GM12891 (cell line): ENCODE measurements at regions not wholly inside any gene's neighbourhood (a gene's known extent, or its start where the extent isn't known, plus 50 kb on each side); places are given as distances from the start of the nearest gene placed in this dataset.

ENCODE experiments used
- DNase-seq: peaks from one replicate; pipeline ENCODE4 v3.0.0; 2011; ENCODE audit warnings: low spot score; ENCODE audit not compliant: insufficient read length
- FAIRE-seq: peaks from 2 replicates; lab custom pipeline; 2011; peaks lifted over from hg19 to GRCh38; lab: Jason Lieb, UNC
- PAX5 ChIP-seq: IDR thresholded peaks from 2 replicates; pipeline ENCODE4 v1.6.1; 2011; ENCODE audit warnings: low read length, moderate library complexity, mild to moderate bottlenecking; ENCODE audit not compliant: insufficient read depth, severe bottlenecking
- POLR2A ChIP-seq: IDR thresholded peaks from 2 replicates; pipeline ENCODE4 v1.6.1; 2011; ENCODE audit warnings: low read depth, low read length, control low read depth
- POLR2AphosphoS5 ChIP-seq: IDR thresholded peaks from 2 replicates; pipeline ENCODE4 v1.6.1; 2011; ENCODE audit warnings: low read depth, low read length, control low read depth
- POU2F2 ChIP-seq: IDR thresholded peaks from 2 replicates; pipeline ENCODE4 v1.6.1; 2011; ENCODE audit warnings: low read depth, mild to moderate bottlenecking, control low read depth, low read length, moderate library complexity
- SPI1 ChIP-seq: IDR thresholded peaks from 2 replicates; pipeline ENCODE4 v1.6.1; 2011; ENCODE audit warnings: low read depth, low read length, control low read depth
- TAF1 ChIP-seq: IDR thresholded peaks from 2 replicates; pipeline ENCODE4 v1.6.1; 2011; ENCODE audit warnings: low read depth, low read length, control low read depth

- TF ChIP-seq POU2F2 (no peak), TAF1 (no peak), SPI1 (no peak), POLR2A (no peak), POLR2AphosphoS5 (no peak), PAX5 (no peak)
- no peak for FAIRE-seq
- no peak for DNase-seq
Observed at GRCh38 chr15:61527836-61528580, 298.9 kb upstream of the RORA start.

GRCh38 chr15:61524545-61524944, 295.4 kb upstream of the RORA start:
- TF ChIP-seq PAX5 (no peak), POU2F2 (no peak), POLR2A (no peak), SPI1 (no peak), POLR2AphosphoS5 (no peak), TAF1 (no peak)
- DNase-seq (no peak), FAIRE-seq (no peak)

GRCh38 chr15:61524086-61524485, 295.0 kb upstream of the RORA start:
- TF ChIP-seq TAF1 (no peak), PAX5 (no peak), POU2F2 (no peak), SPI1 (no peak), POLR2A (no peak), POLR2AphosphoS5 (no peak)
- DNase-seq (no peak), FAIRE-seq (no peak)

GRCh38 chr15:61522411-61522810, 293.3 kb upstream of the RORA start:
- TF ChIP-seq PAX5 (no peak), POU2F2 (no peak), SPI1 (no peak), TAF1 (no peak), POLR2AphosphoS5 (no peak), POLR2A (no peak)
- no peak for FAIRE-seq
- DNase-seq, result no peak

GRCh38 chr15:61521953-61522352, 292.9 kb upstream of the RORA start:
- no peak for TF ChIP-seq POLR2AphosphoS5
- no peak for TF ChIP-seq TAF1
- TF ChIP-seq SPI1, result no peak
- no peak for TF ChIP-seq PAX5
- DNase-seq (no peak), FAIRE-seq (no peak)

- no peak for TF ChIP-seq SPI1
- TF ChIP-seq POU2F2, result no peak
- FAIRE-seq, result no peak
- DNase-seq, result no peak
Observed at GRCh38 chr15:61519296-61519695, 290.2 kb upstream of the RORA start.

- TF ChIP-seq POU2F2, result no peak
- no peak for TF ChIP-seq POLR2AphosphoS5
- no peak for TF ChIP-seq PAX5
- no peak for TF ChIP-seq POLR2A
- TF ChIP-seq TAF1, result no peak
- FAIRE-seq (no peak), DNase-seq (no peak)
Observed at GRCh38 chr15:61518191-61518950, 289.3 kb upstream of the RORA start.

- no peak for TF ChIP-seq POLR2AphosphoS5
- no peak for TF ChIP-seq SPI1
- TF ChIP-seq POU2F2, result no peak
- TF ChIP-seq PAX5, result no peak
- TF ChIP-seq TAF1, result no peak
- TF ChIP-seq POLR2A, result no peak
- DNase-seq (no peak), FAIRE-seq (no peak)
Observed at GRCh38 chr15:61517776-61518175, 288.7 kb upstream of the RORA start.

- DNase-seq, result no peak
- TF ChIP-seq POLR2A (no peak), PAX5 (no peak), POU2F2 (no peak), TAF1 (no peak), POLR2AphosphoS5 (no peak), SPI1 (no peak)
- no peak for FAIRE-seq
Observed at GRCh38 chr15:61517335-61517734, 288.2 kb upstream of the RORA start.

- DNase-seq (no peak), FAIRE-seq (no peak)
- TF ChIP-seq POLR2AphosphoS5, result no peak
- TF ChIP-seq POU2F2, result no peak
- no peak for TF ChIP-seq PAX5
- no peak for TF ChIP-seq SPI1
- no peak for TF ChIP-seq POLR2A
- no peak for TF ChIP-seq TAF1
Observed at GRCh38 chr15:61511756-61512155, 282.7 kb upstream of the RORA start.
